Right lobe of liver (tissue), 6 donors: ENCODE measurements at regions not wholly inside any gene's neighbourhood (a gene's known extent, or its start where the extent isn't known, plus 50 kb on each side); places are given as distances from the start of the nearest gene placed in this dataset.

Experiments used
- ATAC-seq, 4 donors: fragments of 200-7000 bp; cut with Tn5 transposase; one replicate each; pipeline ENCODE4 v1.9.1; 2020; ENCODE audit warnings: mild to moderate bottlenecking in 4 of 4, moderate library complexity in 4 of 4
- DNase-seq, 3 donors: peaks; one replicate each; pipeline ENCODE4 v3.0.0-alpha.2; 2020
- H3K27ac ChIP-seq, 3 donors: fragments of 200-600 bp; one replicate each; pipeline ENCODE4 v1.8.0; 2022
- H3K27me3 ChIP-seq, 2 donors: fragments of 200-600 bp; one replicate each; pipeline ENCODE4 v1.8.0; 2022
- H3K36me3 ChIP-seq, 4 donors: fragments of 200-600 bp; sonication (generic) in 1 of 4; one replicate each; pipeline versions ENCODE4 v1.5.1 to v1.8.0; 2017 to 2022; ENCODE audit warnings: control low read depth in 1 of 4
- H3K4me1 ChIP-seq, 4 donors: fragments of 200-600 bp; sonication (generic) in 1 of 4; one replicate each; pipeline versions ENCODE4 v1.5.1 to v1.8.0; 2017 to 2022; ENCODE audit warnings: control low read depth in 1 of 4
- H3K4me3 ChIP-seq, 3 donors: fragments of 200-600 bp; one replicate each; pipeline ENCODE4 v1.8.0; 2022
- H3K9me3 ChIP-seq, 4 donors: fragments of 200-600 bp; sonication (generic) in 1 of 4; one replicate each; pipeline versions ENCODE4 v1.5.1 to v1.8.0; 2017 to 2022; ENCODE audit warnings: control low read depth in 1 of 4
- POLR2A ChIP-seq: fragments of 450-650 bp; IDR thresholded peaks from one replicate; pipeline ENCODE4 v1.6.1; 2017; ENCODE audit warnings: antibody characterized with exemption, mild to moderate bottlenecking
- WGBS: methylation state at CpG from one replicate; pipeline ENCODE4 v1.1.6; 2018; ENCODE audit warnings: low coverage, low lambda C conversion rate; ENCODE audit not compliant: insufficient coverage; ENCODE audit errors: missing lambda C conversion rate; 5-methylcytosine and 5-hydroxymethylcytosine counted together
- intact Hi-C, 2 donors: fragments of 100-400 bp; cut with DNase I; formaldehyde crosslinking; loops; one replicate each; pipeline versions ENCODE4 v1.11.2 to v1.14.1; 2022
- TF ChIP-seq, protein P1 (sequence below), 4 donors: fragments of 200-600 bp in 3 of 4; fragments of 450-650 bp in 1 of 4; IDR thresholded peaks; one replicate each; pipeline versions ENCODE4 v1.5.1 to v1.8.0; 2016 to 2022; ENCODE audit warnings: antibody characterized with exemption in 4 of 4, mild to moderate bottlenecking in 2 of 4
- donor health status: DM: no; HTN: yes; CAD: no.
- donor health status: DM: no; HTN: no; CAD: no.
- donor health status: DM: no; HTN: no; CAD: no.
- donor health status: DM: no; HTN: yes; CAD: no.
- donor health status: DM: no; HTN: yes; CAD: no.

DNA sequence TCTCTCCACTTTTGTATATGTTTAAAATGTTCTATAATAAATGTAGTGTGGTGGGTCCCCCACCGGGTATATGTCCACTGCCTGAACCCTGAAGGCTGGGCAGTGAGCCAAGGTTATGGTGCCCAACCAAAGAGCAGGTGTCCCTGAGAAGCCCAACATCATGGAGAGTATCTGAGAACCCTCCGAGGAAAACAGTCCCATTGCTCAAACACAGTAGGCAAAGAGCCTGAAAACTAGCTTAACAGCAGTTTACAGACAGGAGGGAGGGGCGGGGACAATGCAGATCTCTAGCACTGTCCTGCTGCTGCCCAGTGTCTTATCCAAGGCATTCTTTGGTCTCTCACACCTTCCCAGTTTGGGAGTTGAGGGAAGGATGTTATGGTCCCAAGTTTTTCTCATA lies 91.0 kb downstream of the TMPRSS5 start:
- ATAC-seq, result no peak
- H3K4me3 ChIP-seq, result no peak overlapping the region
- intact Hi-C loops, result no loop called here
- no peaks in the 10 kb centered on the region for H3K4me1 ChIP-seq
- no peaks in the 10 kb centered on the region for H3K27me3 ChIP-seq
- no peaks in the 10 kb centered on the region for H3K36me3 ChIP-seq
- TF ChIP-seq POLR2A, result no peak
- TF ChIP-seq, protein P1, sequence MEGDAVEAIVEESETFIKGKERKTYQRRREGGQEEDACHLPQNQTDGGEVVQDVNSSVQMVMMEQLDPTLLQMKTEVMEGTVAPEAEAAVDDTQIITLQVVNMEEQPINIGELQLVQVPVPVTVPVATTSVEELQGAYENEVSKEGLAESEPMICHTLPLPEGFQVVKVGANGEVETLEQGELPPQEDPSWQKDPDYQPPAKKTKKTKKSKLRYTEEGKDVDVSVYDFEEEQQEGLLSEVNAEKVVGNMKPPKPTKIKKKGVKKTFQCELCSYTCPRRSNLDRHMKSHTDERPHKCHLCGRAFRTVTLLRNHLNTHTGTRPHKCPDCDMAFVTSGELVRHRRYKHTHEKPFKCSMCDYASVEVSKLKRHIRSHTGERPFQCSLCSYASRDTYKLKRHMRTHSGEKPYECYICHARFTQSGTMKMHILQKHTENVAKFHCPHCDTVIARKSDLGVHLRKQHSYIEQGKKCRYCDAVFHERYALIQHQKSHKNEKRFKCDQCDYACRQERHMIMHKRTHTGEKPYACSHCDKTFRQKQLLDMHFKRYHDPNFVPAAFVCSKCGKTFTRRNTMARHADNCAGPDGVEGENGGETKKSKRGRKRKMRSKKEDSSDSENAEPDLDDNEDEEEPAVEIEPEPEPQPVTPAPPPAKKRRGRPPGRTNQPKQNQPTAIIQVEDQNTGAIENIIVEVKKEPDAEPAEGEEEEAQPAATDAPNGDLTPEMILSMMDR (IDR thresholded peaks at IDR 0.05), result no peak
- H3K27ac ChIP-seq, result no peak overlapping the region
- WGBS, result 53% methylated on average over 3 of the region's 3 CpGs
- DNase-seq, result no peak
- H3K9me3 ChIP-seq, result peaks cover 0 to 6% (median 0%) of the 10 kb centered on the region in 4 donors

DNA sequence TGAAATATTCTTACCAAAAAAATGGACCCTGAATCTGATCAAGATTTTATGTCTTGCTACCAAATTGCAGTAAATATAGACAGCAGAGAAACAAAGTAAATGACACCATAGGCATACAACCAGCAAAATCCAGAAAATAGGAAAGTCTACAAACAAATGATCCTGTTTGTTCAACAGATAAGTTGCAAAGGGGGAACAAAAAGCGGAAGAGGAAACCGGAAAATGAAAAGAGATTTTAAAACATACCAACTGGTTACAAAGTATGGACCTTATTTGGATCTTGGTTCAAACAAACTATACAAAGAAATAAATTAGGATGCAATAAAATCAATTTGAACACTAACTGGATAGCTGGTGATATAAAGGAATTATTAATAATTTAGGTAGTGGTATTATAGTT lies 92.0 kb downstream of the TMPRSS5 start:
- H3K4me1 ChIP-seq, result no peaks in the 10 kb centered on the region
- intact Hi-C loops, result no loop called here
- H3K4me3 ChIP-seq, result no peak overlapping the region
- no peak for ATAC-seq
- H3K27me3 ChIP-seq, result no peaks in the 10 kb centered on the region
- WGBS, result 40% methylated on average over 2 of the region's 2 CpGs
- TF ChIP-seq POLR2A, result no peak
- TF ChIP-seq, protein P1 (IDR thresholded peaks at IDR 0.05), result no peak
- H3K27ac ChIP-seq, result no peak overlapping the region
- no peaks in the 10 kb centered on the region for H3K36me3 ChIP-seq
- DNase-seq, result no peak
- no peaks in the 10 kb centered on the region for H3K9me3 ChIP-seq

DNA sequence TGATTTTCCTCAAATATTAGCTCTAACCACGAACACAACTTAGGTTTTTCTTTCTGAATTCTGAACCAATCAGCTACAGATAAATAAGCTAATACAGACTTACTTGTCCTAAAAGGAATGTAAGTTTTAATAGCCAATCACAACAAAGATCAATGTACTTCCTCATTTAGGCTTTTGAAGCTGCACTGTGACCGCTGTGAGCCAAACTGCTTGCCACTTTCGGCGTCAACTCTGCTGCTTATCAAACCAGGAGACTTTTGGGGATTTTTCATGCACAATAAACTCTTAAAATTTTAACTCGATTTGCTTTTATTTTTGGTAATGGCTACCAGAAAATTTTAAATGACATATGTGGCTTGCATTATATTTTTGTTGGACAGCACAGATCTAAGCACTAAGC lies 92.5 kb downstream of the TMPRSS5 start:
- DNase-seq (no peak), ATAC-seq (no peak)
- intact Hi-C loops, result no loop called here
- no peak overlapping the region for H3K4me3 ChIP-seq
- H3K27me3 ChIP-seq, result no peaks in the 10 kb centered on the region
- no peaks in the 10 kb centered on the region for H3K9me3 ChIP-seq
- no peaks in the 10 kb centered on the region for H3K4me1 ChIP-seq
- H3K36me3 ChIP-seq, result no peaks in the 10 kb centered on the region
- WGBS, result 36% methylated on average over 5 of the region's 5 CpGs
- no peak overlapping the region for H3K27ac ChIP-seq
- TF ChIP-seq, protein P1 (IDR thresholded peaks at IDR 0.05), result no peak
- no peak for TF ChIP-seq POLR2A

DNA sequence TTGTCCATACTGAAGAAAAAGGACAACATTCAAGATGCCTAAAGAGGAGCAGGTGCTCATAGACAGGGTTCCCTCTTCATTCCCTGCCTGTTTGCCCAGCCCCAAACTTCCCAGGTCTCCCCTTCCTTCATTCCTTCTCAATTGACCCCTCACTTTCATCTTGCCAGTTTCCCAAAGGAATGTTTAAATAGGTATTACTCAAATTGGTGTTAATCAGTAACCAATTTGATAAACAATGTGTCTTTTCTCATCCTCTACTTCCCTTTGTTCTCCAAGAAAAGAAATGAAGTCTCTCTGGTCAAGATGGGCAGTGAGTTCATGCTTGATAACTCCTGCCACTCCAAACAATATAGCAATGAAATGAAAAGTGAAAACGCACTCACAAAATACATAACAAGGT lies 101.9 kb downstream of the TMPRSS5 start:
- ATAC-seq (no peak), DNase-seq (no peak)
- intact Hi-C loops, result no loop called here
- H3K27me3 ChIP-seq, result no peaks in the 10 kb centered on the region
- H3K9me3 ChIP-seq, result peaks cover 0 to 3% (median 0%) of the 10 kb centered on the region in 4 donors
- TF ChIP-seq, protein P1 (IDR thresholded peaks at IDR 0.05), result no peak
- no peak for TF ChIP-seq POLR2A
- H3K4me1 ChIP-seq, result no peaks in the 10 kb centered on the region
- H3K36me3 ChIP-seq, result no peaks in the 10 kb centered on the region
- no peak overlapping the region for H3K4me3 ChIP-seq
- no peak overlapping the region for H3K27ac ChIP-seq
- WGBS, result 18% methylated on average over 1 of the region's 1 CpG
